Activated CD8-positive, alpha-beta memory T cell treated with anti-CD3 and anti-CD28 coated beads, Interleukin-2, amount 50 U/mL, for 1 hour (primary cell): ENCODE measurements at regions not wholly inside any gene's neighbourhood (a gene's known extent, or its start where the extent isn't known, plus 50 kb on each side); places are given as distances from the start of the nearest gene placed in this dataset.
"Not testable (repeated sequence)": the region's sequence is repeated elsewhere in the genome, so short reads cannot be mapped to it uniquely, and the experiment has no call there.

ENCODE experiments used
- DNase-seq: peaks from one replicate; pipeline ENCODE4 v3.0.0-alpha.2; 2020; ENCODE audit errors: extremely low read depth

- no peak for DNase-seq
Measured at GRCh38 chr13:22740264-22740663, 440.5 kb upstream of the SGCG start.

GRCh38 chr13:22744688-22745452 is 435.9 kb upstream of the SGCG start:
- no peak for DNase-seq

- no peak for DNase-seq
Measured at GRCh38 chr13:22748866-22749577, 431.8 kb upstream of the SGCG start.

GRCh38 chr13:22749626-22750025 is 431.2 kb upstream of the SGCG start:
- no peak for DNase-seq

GRCh38 chr13:22757530-22758120 is 423.2 kb upstream of the SGCG start:
- DNase-seq, result no peak

GRCh38 chr13:22758245-22758644 is 422.5 kb upstream of the SGCG start:
- no peak for DNase-seq

GRCh38 chr13:22761709-22762108 is 419.1 kb upstream of the SGCG start:
- no peak for DNase-seq

- DNase-seq, result no peak
Measured at GRCh38 chr13:22765547-22765946, 415.2 kb upstream of the SGCG start.

- no peak for DNase-seq
Measured at GRCh38 chr13:22770891-22771290, 409.9 kb upstream of the SGCG start.

GRCh38 chr13:22773465-22773864 is 407.3 kb upstream of the SGCG start:
- DNase-seq, result no peak

GRCh38 chr13:22776394-22777186 is 404.2 kb upstream of the SGCG start:
- no peak for DNase-seq

- no peak for DNase-seq
Measured at GRCh38 chr13:22777207-22777606, 403.6 kb upstream of the SGCG start.

- no peak for DNase-seq
Measured at GRCh38 chr13:22789027-22789593, 391.7 kb upstream of the SGCG start.

- DNase-seq, result no peak
Measured at GRCh38 chr13:22789916-22790315, 390.9 kb upstream of the SGCG start.

- no peak for DNase-seq
Measured at GRCh38 chr13:22793598-22794134, 387.1 kb upstream of the SGCG start.

GRCh38 chr13:22800526-22801401 is 380.0 kb upstream of the SGCG start:
- DNase-seq, result no peak

- no peak for DNase-seq
Measured at GRCh38 chr13:22801402-22802003, 379.3 kb upstream of the SGCG start.

- DNase-seq, result no peak
Measured at GRCh38 chr13:22812793-22813192, 368.0 kb upstream of the SGCG start.

- DNase-seq, result not testable (repeated sequence)
Measured at GRCh38 chr13:22813531-22814377, 367.0 kb upstream of the SGCG start.
